MM.1S (cell line): ENCODE measurements at regions not wholly inside any gene's neighbourhood (a gene's known extent, or its start where the extent isn't known, plus 50 kb on each side); places are given as distances from the start of the nearest gene placed in this dataset.

Experiments used
- EZH2 ChIP-seq: fragments of 300-600 bp; sonication (generic); optimal IDR thresholded peaks from 2 replicates; pipeline ENCODE3; 2017; ENCODE audit warnings: low read depth, mild to moderate bottlenecking, antibody characterized with exemption, low read length, mixed read lengths
- TF ChIP-seq, protein P1 (sequence below): fragments of 300-600 bp; sonication (generic); IDR thresholded peaks from 2 replicates; pipeline ENCODE4 v1.5.1; 2016; ENCODE audit warnings: antibody characterized with exemption, low read length, mixed read lengths

DNA sequence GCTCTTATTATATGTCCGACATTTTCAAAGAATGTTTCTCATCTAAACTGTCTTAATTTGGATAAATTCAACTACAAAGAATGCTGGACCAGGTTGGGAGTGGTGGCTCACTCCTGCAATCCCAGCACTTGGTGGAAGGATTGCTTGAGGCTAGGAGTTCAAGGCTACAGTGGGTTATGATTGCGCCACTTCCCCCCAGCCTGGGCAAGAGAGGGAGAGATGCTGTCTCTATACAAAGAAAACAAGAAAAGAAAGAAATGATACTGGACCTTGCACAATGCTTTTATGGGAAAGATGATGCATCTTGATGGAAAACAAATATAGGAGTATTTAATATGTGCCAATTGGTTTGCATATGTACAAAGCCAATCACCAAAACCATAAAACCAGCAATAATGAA, 296.7 kb downstream of the LPIN1 start:
- TF ChIP-seq EZH2: no peak
- TF ChIP-seq, protein P1, sequence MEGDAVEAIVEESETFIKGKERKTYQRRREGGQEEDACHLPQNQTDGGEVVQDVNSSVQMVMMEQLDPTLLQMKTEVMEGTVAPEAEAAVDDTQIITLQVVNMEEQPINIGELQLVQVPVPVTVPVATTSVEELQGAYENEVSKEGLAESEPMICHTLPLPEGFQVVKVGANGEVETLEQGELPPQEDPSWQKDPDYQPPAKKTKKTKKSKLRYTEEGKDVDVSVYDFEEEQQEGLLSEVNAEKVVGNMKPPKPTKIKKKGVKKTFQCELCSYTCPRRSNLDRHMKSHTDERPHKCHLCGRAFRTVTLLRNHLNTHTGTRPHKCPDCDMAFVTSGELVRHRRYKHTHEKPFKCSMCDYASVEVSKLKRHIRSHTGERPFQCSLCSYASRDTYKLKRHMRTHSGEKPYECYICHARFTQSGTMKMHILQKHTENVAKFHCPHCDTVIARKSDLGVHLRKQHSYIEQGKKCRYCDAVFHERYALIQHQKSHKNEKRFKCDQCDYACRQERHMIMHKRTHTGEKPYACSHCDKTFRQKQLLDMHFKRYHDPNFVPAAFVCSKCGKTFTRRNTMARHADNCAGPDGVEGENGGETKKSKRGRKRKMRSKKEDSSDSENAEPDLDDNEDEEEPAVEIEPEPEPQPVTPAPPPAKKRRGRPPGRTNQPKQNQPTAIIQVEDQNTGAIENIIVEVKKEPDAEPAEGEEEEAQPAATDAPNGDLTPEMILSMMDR: no peak
